ENCODE measurements at regions not wholly inside any gene's neighbourhood (a gene's known extent, or its start where the extent isn't known, plus 50 kb on each side); places are given as distances from the start of the nearest gene placed in this dataset.
A peak's percentile ranks its signal among the peaks of the same experiment; 100 is the strongest.

- H3K27ac Mint-ChIP-seq = peak overlapping the region; percentile 4 to 55 (median 32)
Observed at GRCh38 chr6:122098201-122098678, 301.2 kb upstream of the HSF2 start.

GRCh38 chr6:122102026-122102425, 297.4 kb upstream of the HSF2 start:
- peaks cover 10% of the 10 kb centered on the region for H3K4me1 Mint-ChIP-seq
- H3K27ac Mint-ChIP-seq = no peak overlapping the region
- no peaks in the 10 kb centered on the region for H3K9me3 Mint-ChIP-seq
- no peaks in the 10 kb centered on the region for H3K36me3 Mint-ChIP-seq (ENCODE audit: low read depth)
- no peaks in the 10 kb centered on the region for H3K27me3 Mint-ChIP-seq (ENCODE audit: low read depth)
- TF ChIP-seq CTCF (IDR thresholded peaks at IDR 0.05; ENCODE audit: unreplicated experiment in 3 of 3) = no peak
- H3K4me3 Mint-ChIP-seq = no peak overlapping the region

More at GRCh38 chr6:122098201-122098678, 301.2 kb upstream of the HSF2 start:
- no peaks in the 10 kb centered on the region for H3K9me3 Mint-ChIP-seq
- no peak overlapping the region for H3K4me3 Mint-ChIP-seq
- TF ChIP-seq CTCF (IDR thresholded peaks at IDR 0.05; ENCODE audit: unreplicated experiment in 3 of 3) = no peak
- peaks cover 10% of the 10 kb centered on the region for H3K4me1 Mint-ChIP-seq
- no peaks in the 10 kb centered on the region for H3K36me3 Mint-ChIP-seq (ENCODE audit: low read depth)
- H3K27me3 Mint-ChIP-seq (ENCODE audit: low read depth) = no peaks in the 10 kb centered on the region

- no peak overlapping the region for H3K27ac Mint-ChIP-seq
- TF ChIP-seq CTCF (IDR thresholded peaks at IDR 0.05; ENCODE audit: unreplicated experiment in 3 of 3) = no peak
- H3K4me1 Mint-ChIP-seq = peaks cover 5% of the 10 kb centered on the region
- H3K36me3 Mint-ChIP-seq (ENCODE audit: low read depth) = no peaks in the 10 kb centered on the region
- H3K4me3 Mint-ChIP-seq = no peak overlapping the region
- H3K27me3 Mint-ChIP-seq (ENCODE audit: low read depth) = no peaks in the 10 kb centered on the region
- H3K9me3 Mint-ChIP-seq = no peaks in the 10 kb centered on the region
Observed at GRCh38 chr6:122107256-122107852, 292.1 kb upstream of the HSF2 start.

GRCh38 chr6:122109075-122109474, 290.4 kb upstream of the HSF2 start:
- Mint-ChIP-seq H3K4me1 (peaks cover 5% of the 10 kb centered on the region), H3K9me3 (peaks cover 2% of the 10 kb centered on the region), H3K4me3 (no peak overlapping the region), H3K27me3 (ENCODE audit: low read depth) (no peaks in the 10 kb centered on the region), H3K36me3 (ENCODE audit: low read depth) (no peaks in the 10 kb centered on the region), H3K27ac (no peak overlapping the region)
- TF ChIP-seq CTCF (IDR thresholded peaks at IDR 0.05; ENCODE audit: unreplicated experiment in 3 of 3) = no peak

GRCh38 chr6:122114717-122115116, 284.7 kb upstream of the HSF2 start:
- no peaks in the 10 kb centered on the region for H3K36me3 Mint-ChIP-seq (ENCODE audit: low read depth)
- H3K27ac Mint-ChIP-seq = peak overlapping the region; percentile 66 to 95 (median 88)
- H3K4me3 Mint-ChIP-seq = peak overlapping the region in 1 of 3 experiments; percentile 15
- H3K9me3 Mint-ChIP-seq = peaks cover 2% of the 10 kb centered on the region
- H3K4me1 Mint-ChIP-seq = peaks cover 30% of the 10 kb centered on the region
- no peak for TF ChIP-seq CTCF (IDR thresholded peaks at IDR 0.05; ENCODE audit: unreplicated experiment in 3 of 3)
- no peaks in the 10 kb centered on the region for H3K27me3 Mint-ChIP-seq (ENCODE audit: low read depth)

All from nephron (organoid).